PFSK-1 (cell line): ENCODE measurements at regions not wholly inside any gene's neighbourhood (a gene's known extent, or its start where the extent isn't known, plus 50 kb on each side); places are given as distances from the start of the nearest gene placed in this dataset.

Experiments used
- POLR2AphosphoS5 ChIP-seq: IDR thresholded peaks from 2 replicates; pipeline ENCODE4 v1.6.1; 2012; ENCODE audit warnings: low read depth, mild to moderate bottlenecking, control low read depth, low read length, moderate library complexity
- SIN3A ChIP-seq: IDR thresholded peaks from 2 replicates; pipeline ENCODE4 v1.6.1; 2012; ENCODE audit warnings: mild to moderate bottlenecking, low read length, moderate library complexity, borderline replicate concordance; ENCODE audit not compliant: insufficient read depth
- TAF1 ChIP-seq: IDR thresholded peaks from 2 replicates; pipeline ENCODE4 v1.6.1; 2012; ENCODE audit warnings: low read length, control low read depth, borderline replicate concordance; ENCODE audit not compliant: insufficient read depth
- TF ChIP-seq, protein P1 (sequence below), 2 experiments: IDR thresholded peaks; 2 replicates each; pipeline versions ENCODE4 v1.6.1 to v1.8.0; 2011 to 2012; ENCODE audit warnings: low read depth in 2 of 2, low read length in 2 of 2, control low read depth in 1 of 2, inconsistent platforms in 1 of 2, mild to moderate bottlenecking in 1 of 2, moderate library complexity in 1 of 2; ENCODE audit not compliant: insufficient read depth in 1 of 2

DNA sequence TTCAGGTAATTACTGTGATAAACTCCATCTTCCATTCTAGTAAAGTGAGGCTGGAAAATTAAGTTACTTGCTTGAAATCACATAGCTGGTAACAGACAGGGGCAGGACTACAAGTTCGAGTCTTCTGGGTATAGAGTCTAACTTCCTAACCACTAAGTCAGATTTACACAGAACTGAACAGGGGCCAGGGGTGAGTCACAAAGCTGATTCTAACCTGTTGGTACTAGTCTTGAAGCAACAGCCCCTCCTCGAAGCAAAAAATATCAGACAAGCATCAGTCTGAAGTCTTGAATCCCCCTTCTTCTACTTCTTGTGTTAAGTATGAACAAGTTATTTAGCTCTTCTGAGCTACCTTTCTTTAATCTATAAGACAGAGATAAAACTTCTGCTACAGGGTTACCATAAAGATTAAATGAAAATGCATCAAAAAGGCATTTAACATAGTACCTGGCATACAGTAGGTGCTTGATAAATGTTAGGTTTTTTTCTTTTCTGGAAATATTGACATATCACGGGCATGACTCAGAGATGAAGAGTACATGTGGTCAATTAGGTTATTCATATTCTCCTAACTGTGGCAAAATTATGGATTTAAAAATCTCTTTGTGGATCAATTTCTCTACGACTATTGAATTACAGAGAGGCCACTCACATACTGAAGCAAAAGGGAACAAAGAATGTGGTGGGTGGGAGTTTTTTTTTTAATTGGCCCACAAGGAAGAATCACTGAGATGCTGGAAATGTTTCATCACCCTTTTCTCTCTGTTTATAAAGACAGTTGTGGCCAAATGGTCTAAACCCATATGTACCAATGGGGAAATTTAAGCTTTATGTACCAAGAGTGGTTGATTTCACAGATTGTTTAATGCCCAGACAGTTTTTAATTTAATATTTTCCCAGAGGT, 266.9 kb upstream of the DYNLRB2 start:
- TF ChIP-seq SIN3A (no peak), POLR2AphosphoS5 (no peak), TAF1 (no peak)
- TF ChIP-seq, protein P1, sequence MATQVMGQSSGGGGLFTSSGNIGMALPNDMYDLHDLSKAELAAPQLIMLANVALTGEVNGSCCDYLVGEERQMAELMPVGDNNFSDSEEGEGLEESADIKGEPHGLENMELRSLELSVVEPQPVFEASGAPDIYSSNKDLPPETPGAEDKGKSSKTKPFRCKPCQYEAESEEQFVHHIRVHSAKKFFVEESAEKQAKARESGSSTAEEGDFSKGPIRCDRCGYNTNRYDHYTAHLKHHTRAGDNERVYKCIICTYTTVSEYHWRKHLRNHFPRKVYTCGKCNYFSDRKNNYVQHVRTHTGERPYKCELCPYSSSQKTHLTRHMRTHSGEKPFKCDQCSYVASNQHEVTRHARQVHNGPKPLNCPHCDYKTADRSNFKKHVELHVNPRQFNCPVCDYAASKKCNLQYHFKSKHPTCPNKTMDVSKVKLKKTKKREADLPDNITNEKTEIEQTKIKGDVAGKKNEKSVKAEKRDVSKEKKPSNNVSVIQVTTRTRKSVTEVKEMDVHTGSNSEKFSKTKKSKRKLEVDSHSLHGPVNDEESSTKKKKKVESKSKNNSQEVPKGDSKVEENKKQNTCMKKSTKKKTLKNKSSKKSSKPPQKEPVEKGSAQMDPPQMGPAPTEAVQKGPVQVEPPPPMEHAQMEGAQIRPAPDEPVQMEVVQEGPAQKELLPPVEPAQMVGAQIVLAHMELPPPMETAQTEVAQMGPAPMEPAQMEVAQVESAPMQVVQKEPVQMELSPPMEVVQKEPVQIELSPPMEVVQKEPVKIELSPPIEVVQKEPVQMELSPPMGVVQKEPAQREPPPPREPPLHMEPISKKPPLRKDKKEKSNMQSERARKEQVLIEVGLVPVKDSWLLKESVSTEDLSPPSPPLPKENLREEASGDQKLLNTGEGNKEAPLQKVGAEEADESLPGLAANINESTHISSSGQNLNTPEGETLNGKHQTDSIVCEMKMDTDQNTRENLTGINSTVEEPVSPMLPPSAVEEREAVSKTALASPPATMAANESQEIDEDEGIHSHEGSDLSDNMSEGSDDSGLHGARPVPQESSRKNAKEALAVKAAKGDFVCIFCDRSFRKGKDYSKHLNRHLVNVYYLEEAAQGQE (IDR thresholded peaks at IDR 0.05; ENCODE audit: insufficient read depth in 1 of 2, low read depth in 2 of 2, low read length in 2 of 2) = no peak
